HepG2 (cell line): ENCODE measurements at regions not wholly inside any gene's neighbourhood (a gene's known extent, or its start where the extent isn't known, plus 50 kb on each side); places are given as distances from the start of the nearest gene placed in this dataset.

Source experiments
- ATAC-seq: fragments of 200-7000 bp; cut with Tn5 transposase; 3 replicates; pipeline ENCODE4 v1.9.1; 2020; ENCODE audit warnings: mild to moderate bottlenecking, moderate library complexity
- BruUV-seq: library from RNA; stranded (reverse); fragments of 400-500 nt; replicated peaks from 2 replicates; lab custom pipeline; 2021; lab: Mats Ljungman, UMichigan
- CTCF ChIA-PET: fragments of 300-600 bp; formaldehyde crosslinking; extraction: SDS; loops from one replicate; lab custom pipeline; 2021; ENCODE audit warnings: low total read pairs, inconsistent platforms, low intra/inter-chr PET ratio; lab: Yijun Ruan, JAX
- POLR2A ChIA-PET: fragments of 350-600 bp; sonication (Branson Sonifier 250); formaldehyde crosslinking; loops from one replicate; lab custom pipeline; 2020; ENCODE audit warnings: antibody characterized with exemption, inconsistent platforms; lab: Yijun Ruan, JAX
- DNase-seq: peaks from one replicate; pipeline ENCODE4 v3.0.0-alpha.2; 2015; ENCODE audit warnings: low spot score
- FAIRE-seq: peaks from 3 replicates; lab custom pipeline; 2011; peaks lifted over from hg19 to GRCh38; lab: Jason Lieb, UNC
- H2AFZ ChIP-seq: one replicate; pipeline ENCODE4 v1.6.1; 2011; ENCODE audit warnings: low read length, inconsistent platforms
- H3K27ac ChIP-seq: fragments of 300-600 bp; 3 replicates; pipeline ENCODE4 v1.8.0; 2011; ENCODE audit warnings: mixed run types, mild to moderate bottlenecking, mixed read lengths, low read length, inconsistent platforms; ENCODE audit not compliant: insufficient read depth; ENCODE audit errors: extremely low read length
- H3K27me3 ChIP-seq, 2 experiments: fragments of 200-600 bp in 1 of 2; 2 replicates in 1 of 2; 3 replicates in 1 of 2; pipeline versions ENCODE4 v1.6.0 to v1.8.0; 2011; ENCODE audit warnings: low read length in 2 of 2, mild to moderate bottlenecking in 2 of 2, moderate library complexity in 2 of 2, inconsistent platforms in 1 of 2; ENCODE audit not compliant: insufficient read depth in 2 of 2, control insufficient read depth in 1 of 2
- H3K36me3 ChIP-seq, 2 experiments: fragments of 200-600 bp in 1 of 2; replicated peaks in 1 of 2; 2 replicates in 1 of 2; 3 replicates in 1 of 2; pipeline versions ENCODE4 v1.5.1 to v1.8.0; 2011; ENCODE audit warnings: low read length in 2 of 2, inconsistent platforms in 1 of 2; ENCODE audit not compliant: insufficient read depth in 2 of 2, control insufficient read depth in 1 of 2
- H3K4me1 ChIP-seq: 2 replicates; pipeline ENCODE4 v1.5.1; 2012; ENCODE audit warnings: low read length, inconsistent platforms; ENCODE audit not compliant: insufficient read depth
- H3K4me2 ChIP-seq: 2 replicates; pipeline ENCODE4 v1.6.0; 2011; ENCODE audit warnings: low read depth, low read length, inconsistent platforms
- H3K4me3 ChIP-seq, 3 experiments: fragments of 200-600 bp in 1 of 3; sonication (generic), shearing (Covaris generic) in 1 of 3; replicated peaks in 1 of 3; 2 replicates each; pipeline ENCODE4 v1.5.1; 2011 to 2016; ENCODE audit warnings: low read length in 3 of 3, inconsistent platforms in 2 of 3, low read depth in 2 of 3, mild to moderate bottlenecking in 2 of 3, control low read depth in 1 of 3, mixed read lengths in 1 of 3; ENCODE audit not compliant: insufficient read depth in 1 of 3
- H3K79me2 ChIP-seq: one replicate; pipeline ENCODE4 v1.6.1; 2011; ENCODE audit warnings: low read length, inconsistent platforms; ENCODE audit not compliant: insufficient read depth
- H3K9ac ChIP-seq: 2 replicates; pipeline ENCODE4 v1.6.0; 2011; ENCODE audit warnings: mild to moderate bottlenecking, low read depth, low read length, inconsistent platforms; ENCODE audit not compliant: insufficient read depth
- H3K9me3 ChIP-seq: 2 replicates; pipeline ENCODE4 v1.5.1; 2012; ENCODE audit warnings: mild to moderate bottlenecking, low read length
- H4K20me1 ChIP-seq: 2 replicates; pipeline ENCODE4 v1.6.0; 2011; ENCODE audit warnings: inconsistent platforms, mild to moderate bottlenecking, low read length, moderate library complexity; ENCODE audit not compliant: insufficient read depth
- DNMT1 ChIP-seq: sonication (generic); formaldehyde crosslinking; IDR thresholded peaks from 2 replicates; pipeline ENCODE4 v1.5.1; 2020; ENCODE audit warnings: mild to moderate bottlenecking, missing genetic modification reagents
- EHMT2 ChIP-seq: fragments of 200-600 bp; sonication (generic); IDR thresholded peaks from 2 replicates; pipeline ENCODE4 v1.7.0; 2017; ENCODE audit warnings: antibody characterized with exemption, low read depth, low read length, borderline replicate concordance
- GATAD1 ChIP-seq: IDR thresholded peaks from 2 replicates; pipeline ENCODE4 v1.6.1; 2016; ENCODE audit warnings: missing genetic modification reagents, missing compliant biosample characterization
- IRF2 ChIP-seq: IDR thresholded peaks from 2 replicates; pipeline ENCODE4 v1.6.1; 2018; ENCODE audit warnings: missing genetic modification reagents, missing compliant biosample characterization
- JDP2 ChIP-seq: sonication (generic); formaldehyde crosslinking; IDR thresholded peaks from 2 replicates; pipeline ENCODE4 v1.8.1; 2022; ENCODE audit warnings: missing genetic modification reagents, borderline replicate concordance
- KLF11 ChIP-seq: IDR thresholded peaks from 2 replicates; pipeline ENCODE4 v1.6.1; 2016; ENCODE audit warnings: missing compliant biosample characterization
- MXD3 ChIP-seq: IDR thresholded peaks from 2 replicates; pipeline ENCODE4 v1.6.1; 2016; ENCODE audit warnings: mild to moderate bottlenecking, missing biosample characterization, missing genetic modification reagents
- SAFB2 ChIP-seq: sonication (generic); formaldehyde crosslinking; IDR thresholded peaks from 2 replicates; pipeline ENCODE4 v1.5.1; 2020; ENCODE audit warnings: missing genetic modification reagents, low read depth, mild to moderate bottlenecking, borderline replicate concordance
- SNRNP70 ChIP-seq: fragments of 200-400 bp; formaldehyde crosslinking; IDR thresholded peaks from 2 replicates; pipeline ENCODE4 v1.6.1; 2017; ENCODE audit warnings: mild to moderate bottlenecking, low read depth, low read length, moderate library complexity
- THAP11 ChIP-seq: IDR thresholded peaks from 2 replicates; pipeline ENCODE4 v1.6.1; 2016; ENCODE audit warnings: missing biosample characterization, missing genetic modification reagents
- ZBTB8A ChIP-seq: sonication (generic); formaldehyde crosslinking; IDR thresholded peaks from 2 replicates; pipeline ENCODE4 v1.4.0; 2020; ENCODE audit warnings: mild to moderate bottlenecking, low read depth, missing genetic modification reagents, borderline replicate concordance
- ZFP36L2 ChIP-seq: sonication (generic); formaldehyde crosslinking; IDR thresholded peaks from 2 replicates; pipeline ENCODE4 v1.4.0; 2020; ENCODE audit warnings: missing genetic modification reagents
- ZNF781 ChIP-seq: sonication (generic); formaldehyde crosslinking; IDR thresholded peaks from 2 replicates; pipeline ENCODE4 v1.5.1; 2020; ENCODE audit warnings: borderline replicate concordance, mild to moderate bottlenecking, missing genetic modification reagents; ENCODE audit errors: not compliant biosample characterization
- WGBS: methylation state at CpG from one replicate; pipeline ENCODE4 v1.1.6; 2017; ENCODE audit warnings: low lambda C conversion rate; 5-methylcytosine and 5-hydroxymethylcytosine counted together
- in situ Hi-C: cut with HindIII; loops from 2 replicates; pipeline ENCODE4 v1.10.0; 2017; ENCODE audit warnings: low pct_unique_long_range_greater_than_20kb; ENCODE audit not compliant: extremely low pct_ligation_motif_present
- intact Hi-C: fragments of 100-400 bp; cut with micrococcal nuclease; formaldehyde crosslinking; loops from one replicate; pipeline ENCODE4 v1.10.0; 2022; ENCODE audit not compliant: unreplicated experiment
- TF ChIP-seq, protein P1 (sequence below): sonication (generic); formaldehyde crosslinking; IDR thresholded peaks from 2 replicates; pipeline ENCODE4 v1.5.0; 2020; ENCODE audit warnings: missing genetic modification reagents
- TF ChIP-seq, protein P2 (sequence below): IDR thresholded peaks from 2 replicates; pipeline ENCODE4 v1.6.1; 2018; ENCODE audit warnings: missing genetic modification reagents, mild to moderate bottlenecking, missing compliant biosample characterization

DNA sequence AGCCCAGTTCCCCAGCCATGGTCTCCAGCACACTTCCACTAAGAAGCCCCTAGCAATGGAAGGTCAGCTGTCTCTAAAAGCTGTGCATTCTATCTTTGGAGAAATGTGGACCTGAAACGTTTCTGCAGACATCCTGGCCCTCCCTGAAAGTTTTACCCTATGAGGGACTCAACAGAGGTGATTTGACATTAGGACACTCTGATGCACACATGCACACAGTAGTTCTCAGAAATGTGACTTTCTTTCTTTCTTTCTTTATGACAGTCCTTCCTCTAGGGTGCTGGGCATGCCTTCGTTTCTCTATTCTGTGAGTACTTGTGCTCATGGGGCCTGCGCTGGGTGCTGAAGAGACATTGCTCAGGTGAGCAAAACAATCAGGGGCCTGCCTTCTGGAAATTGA, 857.3 kb downstream of the RNF144A start:
- POLR2A ChIA-PET: no interaction called here
- H3K9me3 ChIP-seq: no peaks in the 10 kb centered on the region
- H3K4me2 ChIP-seq: no peak overlapping the region
- no peak overlapping the region for H3K27ac ChIP-seq
- TF ChIP-seq GATAD1 (CRISPR knock-in tag) (no peak), ZBTB8A (CRISPR knock-in tag) (no peak), SNRNP70 (no peak), THAP11 (CRISPR knock-in tag) (no peak), JDP2 (CRISPR knock-in tag) (no peak), ZFP36L2 (CRISPR knock-in tag) (no peak), SAFB2 (CRISPR knock-in tag) (no peak), MXD3 (CRISPR knock-in tag) (no peak), EHMT2 (no peak), KLF11 (CRISPR knock-in tag) (no peak), DNMT1 (no peak), ZNF781 (CRISPR knock-in tag) (no peak), IRF2 (CRISPR knock-in tag) (no peak)
- TF ChIP-seq, protein P1, sequence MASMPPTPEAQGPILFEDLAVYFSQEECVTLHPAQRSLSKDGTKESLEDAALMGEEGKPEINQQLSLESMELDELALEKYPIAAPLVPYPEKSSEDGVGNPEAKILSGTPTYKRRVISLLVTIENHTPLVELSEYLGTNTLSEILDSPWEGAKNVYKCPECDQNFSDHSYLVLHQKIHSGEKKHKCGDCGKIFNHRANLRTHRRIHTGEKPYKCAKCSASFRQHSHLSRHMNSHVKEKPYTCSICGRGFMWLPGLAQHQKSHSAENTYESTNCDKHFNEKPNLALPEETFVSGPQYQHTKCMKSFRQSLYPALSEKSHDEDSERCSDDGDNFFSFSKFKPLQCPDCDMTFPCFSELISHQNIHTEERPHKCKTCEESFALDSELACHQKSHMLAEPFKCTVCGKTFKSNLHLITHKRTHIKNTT (CRISPR knock-in tag): no peak
- TF ChIP-seq, protein P2, sequence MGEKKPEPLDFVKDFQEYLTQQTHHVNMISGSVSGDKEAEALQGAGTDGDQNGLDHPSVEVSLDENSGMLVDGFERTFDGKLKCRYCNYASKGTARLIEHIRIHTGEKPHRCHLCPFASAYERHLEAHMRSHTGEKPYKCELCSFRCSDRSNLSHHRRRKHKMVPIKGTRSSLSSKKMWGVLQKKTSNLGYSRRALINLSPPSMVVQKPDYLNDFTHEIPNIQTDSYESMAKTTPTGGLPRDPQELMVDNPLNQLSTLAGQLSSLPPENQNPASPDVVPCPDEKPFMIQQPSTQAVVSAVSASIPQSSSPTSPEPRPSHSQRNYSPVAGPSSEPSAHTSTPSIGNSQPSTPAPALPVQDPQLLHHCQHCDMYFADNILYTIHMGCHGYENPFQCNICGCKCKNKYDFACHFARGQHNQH (CRISPR knock-in tag): no peak
- TF ChIP-seq, all 625 proteins: peak for 0
- ATAC-seq: no peak
- DNase-seq: no peak
- in situ Hi-C loops: no loop called here
- no TSS peak for BruUV-seq
- Histone ChIP-seq H3K27me3 (no peaks in the 10 kb centered on the region; a peak in 2 of 5 replicates), H2AFZ (no peak overlapping the region), H3K4me1 (no peaks in the 10 kb centered on the region), H3K79me2 (no peaks in the 10 kb centered on the region), H3K36me3 (no peaks in the 10 kb centered on the region), H3K9ac (no peak overlapping the region), H4K20me1 (no peaks in the 10 kb centered on the region), H3K4me3 (no peak overlapping the region)
- intact Hi-C loops: no loop called here
- no peak for FAIRE-seq
- CTCF ChIA-PET: no interaction called here
- whole genome bisulfite sequencing: 7% methylated on average over 3 of the region's 3 CpGs
